HG02571 (cell line): ENCODE measurements at regions not wholly inside any gene's neighbourhood (a gene's known extent, or its start where the extent isn't known, plus 50 kb on each side); places are given as distances from the start of the nearest gene placed in this dataset.

Source experiments
- ATAC-seq: cut with Tn5 transposase; IDR thresholded peaks from one replicate; pipeline ENCODE4 v1.9.1; 2021; ENCODE audit warnings: mild to moderate bottlenecking, moderate library complexity; ENCODE audit not compliant: unreplicated experiment

DNA sequence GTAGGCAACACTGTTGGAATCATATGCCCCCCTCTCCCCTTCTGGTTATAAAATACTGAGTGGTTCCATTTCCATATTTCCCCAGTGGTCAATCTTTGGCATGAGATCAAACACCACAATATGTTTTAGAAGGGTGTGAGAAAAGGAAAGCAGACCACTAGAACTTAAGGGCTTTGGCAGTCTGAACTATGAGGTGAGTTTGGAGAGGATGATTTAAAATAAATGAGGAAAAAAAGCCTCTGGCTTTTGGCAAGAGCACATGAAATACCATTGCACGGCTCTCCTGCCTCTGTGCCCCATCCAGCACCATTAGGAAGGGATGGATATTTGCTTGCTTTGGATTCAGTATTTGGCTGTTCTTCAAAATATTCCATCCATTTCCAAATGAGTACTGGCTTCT, 339.5 kb upstream of the C1orf87 start:
- ATAC-seq = no peak

DNA sequence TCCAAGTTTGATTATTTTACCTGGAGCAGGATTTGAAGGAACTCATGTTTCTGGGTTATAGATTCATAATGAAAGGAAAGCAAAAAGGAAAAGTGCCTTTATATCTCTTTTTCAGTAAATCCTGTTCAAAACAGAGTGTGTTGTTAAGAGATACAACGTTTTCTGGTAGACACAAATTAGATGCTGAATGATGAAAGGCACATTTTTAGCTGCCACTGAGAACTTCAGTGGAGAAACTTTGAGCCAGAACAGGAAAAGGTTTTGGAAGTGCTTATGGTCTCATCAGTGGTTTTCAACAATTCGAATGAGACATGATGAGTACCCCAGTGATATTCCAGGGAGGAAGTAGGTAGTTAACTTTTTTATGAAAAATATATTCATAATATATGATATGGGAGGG, 338.0 kb upstream of the C1orf87 start:
- ATAC-seq = no peak

DNA sequence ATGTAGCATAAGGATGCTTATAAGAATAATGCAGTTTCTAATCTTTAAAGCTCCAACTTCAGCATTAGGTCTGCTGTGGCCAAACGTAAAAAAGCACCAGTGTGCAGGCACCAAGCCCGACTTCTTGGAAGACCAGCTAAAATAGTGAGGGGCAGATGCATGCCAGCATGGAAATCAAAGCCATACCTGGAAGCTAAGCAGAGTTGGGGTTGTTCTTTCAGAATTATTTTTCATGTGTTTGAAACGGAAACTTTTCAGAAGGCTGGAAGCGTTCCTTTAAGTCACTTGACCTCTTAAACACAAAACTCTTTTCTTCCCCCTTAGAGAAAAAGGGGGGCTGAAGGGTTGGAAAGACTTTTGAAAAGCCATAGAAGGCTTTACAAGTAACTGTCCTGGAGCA, 329.2 kb upstream of the C1orf87 start:
- no peak for ATAC-seq

- ATAC-seq = no peak
Measured at GRCh38 chr1:60402216-60402615, 328.6 kb upstream of the C1orf87 start.

DNA sequence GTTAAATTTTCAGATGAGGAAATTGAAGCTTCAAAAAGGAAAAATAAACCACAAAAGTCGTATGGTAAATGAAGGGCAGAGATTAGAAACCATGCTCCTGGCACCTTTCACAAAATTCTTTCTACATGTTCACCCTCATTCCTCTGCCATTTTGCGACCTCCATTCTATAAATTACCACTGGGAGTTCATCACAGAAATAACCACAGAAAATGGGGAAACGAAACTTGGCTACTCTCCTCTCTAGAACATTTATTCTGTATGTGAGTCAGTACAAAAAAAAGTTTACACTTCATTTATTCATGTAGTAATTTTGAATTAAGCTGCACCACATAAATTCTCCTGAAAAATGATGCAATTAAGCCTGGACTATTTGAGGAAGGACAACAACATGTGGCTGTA, 320.9 kb upstream of the C1orf87 start:
- no peak for ATAC-seq

DNA sequence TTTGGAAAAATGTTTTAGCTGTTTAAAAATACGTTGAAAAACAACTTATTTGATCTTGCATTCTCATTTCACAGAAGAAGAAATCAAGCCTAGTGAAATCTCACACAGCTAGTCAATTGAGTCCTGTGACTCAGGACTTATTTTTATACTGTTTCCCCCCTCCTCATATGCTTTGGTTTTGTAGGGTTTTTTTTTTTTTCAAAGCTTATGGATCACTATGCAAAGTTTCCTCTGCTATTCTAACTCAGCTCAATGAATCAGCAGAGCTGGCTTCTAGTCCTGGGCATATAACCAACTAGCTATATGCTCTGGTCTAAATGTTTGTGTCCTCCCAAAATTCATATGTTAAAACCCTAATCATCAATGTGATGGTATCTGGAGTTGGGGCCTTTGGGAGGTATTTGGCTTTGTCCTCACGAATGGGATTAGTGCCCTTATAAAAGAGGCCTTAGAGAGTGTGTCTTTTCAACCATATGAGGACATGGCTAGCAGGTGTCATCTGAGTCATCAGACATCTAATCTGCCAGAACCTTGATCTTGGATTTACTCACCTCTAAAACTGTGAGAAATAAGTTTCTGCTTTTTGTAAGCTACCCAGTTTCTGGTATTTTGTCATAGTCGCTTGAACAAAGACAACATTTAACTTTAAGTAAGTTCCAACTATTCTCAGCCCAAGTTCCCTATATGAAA, 317.2 kb upstream of the C1orf87 start:
- ATAC-seq = no peak

GRCh38 chr1:60388092-60388987, 314.8 kb upstream of the C1orf87 start:
- no peak for ATAC-seq

DNA sequence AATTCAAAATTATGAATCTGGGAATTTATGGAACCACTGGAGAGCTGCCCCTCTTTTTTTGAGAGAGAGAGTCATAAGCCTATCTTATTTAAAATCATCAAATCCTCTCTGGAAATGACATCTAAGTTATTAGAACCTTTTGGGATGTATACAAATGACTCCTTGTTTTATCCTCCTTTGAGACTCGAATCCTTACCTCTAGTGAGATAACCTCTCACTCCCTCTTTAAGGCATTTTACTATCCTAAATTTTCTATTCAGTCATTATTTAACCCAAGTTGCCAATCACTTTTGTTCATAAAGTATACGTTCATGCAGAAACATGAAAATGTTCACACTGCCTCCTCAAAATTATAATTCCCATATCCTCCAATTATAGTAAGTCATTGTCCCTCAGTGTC, 313.6 kb upstream of the C1orf87 start:
- ATAC-seq = no peak

DNA sequence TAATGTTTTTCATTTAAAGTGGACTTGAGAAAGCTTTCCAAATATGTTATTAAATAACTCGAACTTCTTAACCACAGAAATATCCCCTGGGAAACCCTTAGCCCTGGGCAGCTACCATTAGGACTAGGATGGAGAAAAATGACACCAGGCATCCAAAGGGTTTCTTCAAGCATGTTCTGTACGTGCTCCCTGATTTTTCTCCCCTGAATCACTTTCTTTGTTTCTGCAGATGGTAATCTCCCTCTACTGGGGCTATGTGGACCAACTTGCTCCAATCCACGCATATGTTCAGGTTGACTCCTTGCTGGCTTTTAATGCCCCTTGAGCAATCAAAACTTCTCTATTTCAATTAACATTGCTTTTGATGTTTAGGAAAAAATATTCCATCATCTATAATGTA, 312.7 kb upstream of the C1orf87 start:
- no peak for ATAC-seq

- ATAC-seq = no peak
Measured at GRCh38 chr1:60376196-60376595, 302.6 kb upstream of the C1orf87 start.

- no peak for ATAC-seq
Measured at GRCh38 chr1:60374537-60374936, 301.0 kb upstream of the C1orf87 start.

DNA sequence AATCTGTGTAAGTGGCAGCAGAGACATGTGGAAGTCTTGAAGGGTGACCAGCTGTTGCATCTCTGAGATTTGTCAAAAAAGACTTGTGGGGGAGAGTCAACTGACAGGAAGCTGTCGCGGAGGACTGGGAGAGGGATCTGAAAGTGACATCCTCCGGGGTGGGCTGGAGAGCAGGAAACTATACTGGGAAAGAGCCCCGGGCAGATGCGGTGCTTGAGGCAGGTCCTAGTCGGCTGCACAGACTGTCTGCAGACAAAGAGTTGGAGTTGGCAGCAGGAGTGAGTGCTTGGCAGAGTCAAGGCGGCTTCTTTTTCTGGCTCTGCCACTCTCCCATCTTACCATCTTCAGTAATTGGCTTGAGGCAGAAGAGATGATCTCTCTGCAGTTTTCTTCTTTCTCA, 294.0 kb upstream of the C1orf87 start:
- no peak for ATAC-seq

DNA sequence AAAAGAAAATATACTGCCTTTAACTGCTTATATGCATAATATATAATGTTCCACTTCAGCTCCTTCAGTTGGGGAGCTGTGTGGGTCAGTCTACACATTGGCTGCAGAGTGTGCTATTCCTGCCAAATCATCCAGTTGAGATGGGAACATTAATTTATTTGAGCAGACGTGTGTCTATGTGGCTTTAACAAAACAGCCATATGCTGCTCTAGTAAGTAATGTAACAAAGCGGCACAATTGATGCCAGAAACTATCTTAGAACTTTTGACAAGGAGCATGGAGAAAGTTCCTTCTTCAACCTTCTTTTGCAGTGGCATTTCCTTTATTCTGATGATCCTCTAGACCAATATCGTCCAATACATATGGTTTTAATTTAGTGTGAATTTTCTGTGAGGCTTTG, 285.9 kb upstream of the C1orf87 start:
- ATAC-seq = no peak

- no peak for ATAC-seq
Measured at GRCh38 chr1:60350531-60350930, 277.0 kb upstream of the C1orf87 start.

DNA sequence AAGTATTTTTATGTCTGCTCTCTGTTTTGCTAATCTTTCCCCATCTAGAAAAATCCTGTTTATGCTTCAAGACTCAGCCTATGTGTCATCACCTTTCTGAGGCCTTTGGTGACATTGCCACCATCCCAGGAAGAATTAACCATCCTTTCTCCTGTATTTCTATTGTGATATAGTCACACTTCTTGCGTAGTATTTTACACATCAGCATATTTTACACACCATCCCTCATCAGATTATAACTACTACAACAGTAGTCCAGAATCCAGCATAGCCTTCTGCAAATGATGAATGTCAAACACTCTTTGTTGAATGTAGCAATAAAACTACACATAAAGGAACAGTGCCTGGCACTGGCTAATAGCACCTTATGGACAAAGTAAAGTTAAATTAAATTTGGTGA, 275.3 kb upstream of the C1orf87 start:
- ATAC-seq = no peak

- ATAC-seq = no peak
Measured at GRCh38 chr1:60345621-60346020, 272.1 kb upstream of the C1orf87 start.

DNA sequence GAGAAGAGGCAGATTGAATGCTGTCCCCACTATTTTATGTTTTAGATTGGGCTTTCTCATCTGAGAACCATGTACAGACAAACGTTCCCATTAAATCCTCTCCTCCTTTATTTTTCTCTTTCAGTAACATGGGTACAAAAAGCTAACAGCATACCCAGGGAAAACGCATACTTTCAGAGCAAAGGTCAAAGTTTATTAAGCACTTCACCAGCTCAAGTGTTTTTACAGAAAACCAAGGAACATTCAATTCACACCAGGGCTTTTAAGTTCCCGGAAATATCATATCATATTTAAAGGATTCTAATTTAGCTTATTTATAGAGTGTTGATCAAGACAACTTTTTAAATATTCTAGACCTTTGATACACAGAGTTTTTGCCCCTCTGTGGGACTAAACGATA, 271.5 kb upstream of the C1orf87 start:
- ATAC-seq = no peak

- no peak for ATAC-seq
Measured at GRCh38 chr1:60343736-60344135, 270.2 kb upstream of the C1orf87 start.

DNA sequence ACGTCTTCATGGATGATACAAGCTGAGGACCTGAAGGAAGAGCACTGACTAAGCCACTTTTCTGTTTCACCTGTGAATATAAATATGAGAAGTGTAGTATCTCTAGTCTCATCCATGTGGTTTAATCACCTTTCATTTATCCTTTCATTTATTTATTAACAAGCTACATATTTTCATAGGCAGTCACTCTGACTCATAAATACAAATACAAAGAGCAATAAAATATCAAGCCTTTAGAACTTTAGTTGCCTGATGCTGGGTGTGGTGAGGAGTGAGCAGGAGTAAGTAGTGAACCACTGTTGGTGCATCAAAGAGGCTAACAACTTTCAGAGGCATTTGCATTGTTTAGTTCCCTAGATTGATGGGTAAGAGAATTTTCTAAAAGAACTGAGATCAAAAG, 269.0 kb upstream of the C1orf87 start:
- no peak for ATAC-seq

DNA sequence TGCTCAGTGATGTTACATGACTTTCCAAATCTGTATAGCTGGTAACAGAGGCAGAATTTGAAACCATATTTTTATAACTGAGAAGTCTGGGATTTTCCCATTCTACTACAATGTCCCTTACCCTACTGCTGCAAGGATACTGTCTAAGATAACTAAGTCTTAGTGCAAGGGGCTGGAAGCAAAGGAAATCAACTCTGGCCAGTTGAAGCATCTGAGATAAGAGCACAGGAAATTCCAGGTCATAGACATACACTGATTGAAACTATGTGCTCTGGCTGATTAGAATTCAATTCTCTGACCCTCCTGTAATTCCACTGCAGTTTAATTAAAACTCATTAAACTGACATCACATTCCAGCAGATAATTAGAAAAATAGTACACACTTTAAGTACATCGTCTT, 267.7 kb upstream of the C1orf87 start:
- ATAC-seq = no peak

GRCh38 chr1:60331647-60332046, 258.1 kb upstream of the C1orf87 start:
- no peak for ATAC-seq

- no peak for ATAC-seq
Measured at GRCh38 chr1:60329651-60330050, 256.1 kb upstream of the C1orf87 start.
